A673 (cell line): ENCODE measurements at regions not wholly inside any gene's neighbourhood (a gene's known extent, or its start where the extent isn't known, plus 50 kb on each side); places are given as distances from the start of the nearest gene placed in this dataset.
"Not testable (repeated sequence)": the region's sequence is repeated elsewhere in the genome, so short reads cannot be mapped to it uniquely, and the experiment has no call there.

Experiments
- BruUV-seq: library from RNA; stranded (reverse); fragments of 400-500 nt; replicated peaks from 2 replicates; lab custom pipeline; 2021; lab: Mats Ljungman, UMichigan
- CTCF ChIA-PET: fragments of 300-600 bp; sonication (Branson Sonifier 250); formaldehyde crosslinking; loops from one replicate; lab custom pipeline; 2022; ENCODE audit warnings: antibody characterized with exemption; lab: Charles Lee
- POLR2A ChIA-PET: fragments of 300-600 bp; sonication (Branson Sonifier 250); formaldehyde crosslinking; loops from one replicate; lab custom pipeline; 2022; ENCODE audit warnings: antibody characterized with exemption; ENCODE audit not compliant: low non-redundant PET; lab: Charles Lee
- DNase-seq: peaks from one replicate; pipeline ENCODE4 v3.0.0-alpha.2; 2015; ENCODE audit warnings: low spot score
- H3K27ac ChIP-seq: fragments of 200-600 bp; sonication (generic); 2 replicates; pipeline ENCODE4 v1.5.1; 2016; ENCODE audit warnings: mixed run types, low read depth, mild to moderate bottlenecking, mixed read lengths, antibody characterized with exemption, low read length; ENCODE audit not compliant: poor library complexity, severe bottlenecking
- H3K27me3 ChIP-seq: fragments of 200-600 bp; sonication (generic); replicated peaks from 2 replicates; pipeline ENCODE4 v1.6.1; 2017; ENCODE audit warnings: mixed run types, low read depth, mild to moderate bottlenecking, mixed read lengths, antibody characterized with exemption, low read length; ENCODE audit not compliant: insufficient read depth, poor library complexity
- H3K36me3 ChIP-seq: fragments of 200-600 bp; sonication (generic); 2 replicates; pipeline ENCODE4 v1.6.1; 2016; ENCODE audit warnings: mixed run types, mild to moderate bottlenecking, mixed read lengths, antibody characterized with exemption, low read length; ENCODE audit not compliant: insufficient read depth, poor library complexity, severe bottlenecking
- H3K4me1 ChIP-seq: fragments of 200-600 bp; sonication (generic); 2 replicates; pipeline ENCODE4 v1.6.1; 2017; ENCODE audit warnings: mixed run types, mild to moderate bottlenecking, mixed read lengths, antibody characterized with exemption, low read length; ENCODE audit not compliant: insufficient read depth, poor library complexity, severe bottlenecking
- H3K4me3 ChIP-seq: fragments of 200-600 bp; sonication (generic); 2 replicates; pipeline ENCODE4 v1.5.1; 2016; ENCODE audit warnings: low read depth, mixed run types, mild to moderate bottlenecking, mixed read lengths, low read length; ENCODE audit not compliant: poor library complexity, severe bottlenecking
- H3K9me3 ChIP-seq: fragments of 200-600 bp; sonication (generic); 2 replicates; pipeline ENCODE4 v1.6.1; 2016; ENCODE audit warnings: mixed run types, low read depth, mild to moderate bottlenecking, mixed read lengths, antibody characterized with exemption, low read length; ENCODE audit not compliant: poor library complexity, severe bottlenecking
- EZH2 ChIP-seq: fragments of 200-600 bp; sonication (generic); IDR thresholded peaks from 2 replicates; pipeline ENCODE4 v1.6.1; 2017; ENCODE audit warnings: borderline replicate concordance, low read depth, mild to moderate bottlenecking, mixed read lengths, antibody characterized with exemption, low read length; ENCODE audit not compliant: poor library complexity, severe bottlenecking
- intact Hi-C: fragments of 100-400 bp; cut with micrococcal nuclease; formaldehyde crosslinking; loops from one replicate; pipeline ENCODE4 v1.10.0; 2022; ENCODE audit not compliant: unreplicated experiment
- TF ChIP-seq, protein P1 (sequence below): fragments of 300-800, 200-600 bp; sonication (generic); conservative IDR thresholded peaks from 2 replicates; pipeline ENCODE4 v1.5.1; 2017; ENCODE audit warnings: low read depth, mild to moderate bottlenecking, antibody characterized with exemption, low read length, moderate library complexity, mixed read lengths

DNA sequence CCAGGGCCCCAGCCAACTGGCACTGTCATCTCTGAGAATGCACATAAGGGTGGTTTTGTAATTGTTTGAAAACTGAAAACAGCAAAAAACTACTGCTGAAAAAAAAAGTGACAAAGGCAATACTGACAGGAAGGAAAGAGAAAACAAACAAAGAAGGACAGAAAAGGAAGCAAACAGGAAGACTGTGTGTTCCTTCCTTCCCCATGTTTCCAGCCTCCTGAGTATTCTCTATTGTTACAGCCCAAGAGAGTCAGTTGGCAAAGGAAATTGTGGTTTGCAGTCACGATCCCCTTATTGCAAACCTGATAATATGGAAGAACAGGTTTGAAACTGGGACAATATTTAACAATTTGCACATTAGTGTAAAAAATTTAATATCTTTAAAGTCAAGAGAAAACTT, 1177.6 kb downstream of the PLA2G4A start:
- intact Hi-C loops: loop anchor here (10.0 kb wide), 1 partner anchor 952 kb away; no protein-coding TSS in a partner anchor
- Histone ChIP-seq H3K36me3 (no peaks in the 10 kb centered on the region), H3K4me3 (no peak overlapping the region), H3K27me3 (no peaks in the 10 kb centered on the region), H3K9me3 (no peaks in the 10 kb centered on the region), H3K4me1 (no peaks in the 10 kb centered on the region), H3K27ac (no peak overlapping the region)
- POLR2A ChIA-PET: no interaction called here
- TF ChIP-seq EZH2: no peak
- TF ChIP-seq, protein P1, sequence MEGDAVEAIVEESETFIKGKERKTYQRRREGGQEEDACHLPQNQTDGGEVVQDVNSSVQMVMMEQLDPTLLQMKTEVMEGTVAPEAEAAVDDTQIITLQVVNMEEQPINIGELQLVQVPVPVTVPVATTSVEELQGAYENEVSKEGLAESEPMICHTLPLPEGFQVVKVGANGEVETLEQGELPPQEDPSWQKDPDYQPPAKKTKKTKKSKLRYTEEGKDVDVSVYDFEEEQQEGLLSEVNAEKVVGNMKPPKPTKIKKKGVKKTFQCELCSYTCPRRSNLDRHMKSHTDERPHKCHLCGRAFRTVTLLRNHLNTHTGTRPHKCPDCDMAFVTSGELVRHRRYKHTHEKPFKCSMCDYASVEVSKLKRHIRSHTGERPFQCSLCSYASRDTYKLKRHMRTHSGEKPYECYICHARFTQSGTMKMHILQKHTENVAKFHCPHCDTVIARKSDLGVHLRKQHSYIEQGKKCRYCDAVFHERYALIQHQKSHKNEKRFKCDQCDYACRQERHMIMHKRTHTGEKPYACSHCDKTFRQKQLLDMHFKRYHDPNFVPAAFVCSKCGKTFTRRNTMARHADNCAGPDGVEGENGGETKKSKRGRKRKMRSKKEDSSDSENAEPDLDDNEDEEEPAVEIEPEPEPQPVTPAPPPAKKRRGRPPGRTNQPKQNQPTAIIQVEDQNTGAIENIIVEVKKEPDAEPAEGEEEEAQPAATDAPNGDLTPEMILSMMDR: no peak
- DNase-seq: no peak
- CTCF ChIA-PET: no interaction called here
- no TSS peak for BruUV-seq

DNA sequence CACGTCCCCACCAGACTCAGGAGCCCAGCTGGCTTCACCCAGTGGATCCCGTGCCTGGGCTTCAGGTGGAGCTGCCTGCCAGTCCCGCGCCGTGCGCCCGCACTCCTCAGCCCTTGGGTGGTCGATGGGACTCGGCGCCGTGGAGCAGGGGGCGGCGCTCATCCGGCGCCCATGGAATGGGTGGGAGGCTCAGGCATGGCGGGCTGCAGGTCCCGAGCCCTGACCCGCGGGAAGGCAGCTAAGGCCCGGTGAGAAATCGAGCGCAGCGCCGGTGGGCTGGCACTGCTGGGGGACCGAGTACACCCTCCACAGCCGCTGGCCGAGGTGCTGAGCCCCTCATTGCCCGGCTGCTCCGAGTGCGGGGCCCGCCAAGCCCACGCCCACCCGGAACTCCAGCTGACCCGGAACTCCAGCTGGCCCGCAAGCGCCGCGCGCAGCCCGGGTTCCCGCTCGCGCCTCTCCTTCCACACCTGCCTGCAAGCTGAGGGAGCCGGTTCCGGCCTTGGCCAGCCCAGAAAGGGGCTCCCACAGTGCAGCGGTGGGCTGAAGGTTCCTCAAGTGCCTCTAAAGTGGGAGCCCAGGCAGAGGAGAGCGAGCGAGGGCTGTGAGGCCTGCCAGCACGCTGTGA, 1184.6 kb downstream of the PLA2G4A start:
- POLR2A ChIA-PET, H3K4me3 ChIP-seq, DNase-seq, BruUV-seq, H3K4me1 ChIP-seq, H3K27ac ChIP-seq, intact Hi-C loops, CTCF ChIA-PET, H3K27me3 ChIP-seq, H3K36me3 ChIP-seq, H3K9me3 ChIP-seq: not testable (repeated sequence)

GRCh38 chr1:188017921-188018320, 1189.2 kb downstream of the PLA2G4A start:
- Histone ChIP-seq H3K9me3 (no peaks in the 10 kb centered on the region), H3K27ac (no peak overlapping the region), H3K4me1 (no peaks in the 10 kb centered on the region), H3K4me3 (no peak overlapping the region), H3K36me3 (no peaks in the 10 kb centered on the region), H3K27me3 (no peaks in the 10 kb centered on the region)
- DNase-seq: no peak
- ChIA-PET CTCF (no interaction called here), POLR2A (no interaction called here)
- intact Hi-C loops: no loop called here
- no TSS peak for BruUV-seq
- TF ChIP-seq EZH2: no peak
- TF ChIP-seq, protein P1: no peak

- DNase-seq: no peak
- no TSS peak for BruUV-seq
- no peaks in the 10 kb centered on the region for H3K9me3 ChIP-seq
- TF ChIP-seq EZH2: no peak
- TF ChIP-seq, protein P1: no peak
- no peak overlapping the region for H3K27ac ChIP-seq
- intact Hi-C loops: no loop called here
- ChIA-PET POLR2A (no interaction called here), CTCF (no interaction called here)
- H3K4me1 ChIP-seq: no peaks in the 10 kb centered on the region
- no peaks in the 10 kb centered on the region for H3K27me3 ChIP-seq
- no peak overlapping the region for H3K4me3 ChIP-seq
- no peaks in the 10 kb centered on the region for H3K36me3 ChIP-seq
Measured at GRCh38 chr1:188022661-188023060, 1193.9 kb downstream of the PLA2G4A start.
